GM12878 (cell line): ENCODE measurements at regions not wholly inside any gene's neighbourhood (a gene's known extent, or its start where the extent isn't known, plus 50 kb on each side); places are given as distances from the start of the nearest gene placed in this dataset.

Experiments used
- ATAC-seq: fragments of 200-7000 bp; cut with Tn5 transposase; 3 replicates; pipeline ENCODE4 v1.9.1; 2020; ENCODE audit warnings: mild to moderate bottlenecking, moderate library complexity
- BruUV-seq: library from RNA; stranded (reverse); fragments of 400-500 nt; replicated peaks from 2 replicates; lab custom pipeline; 2021; lab: Mats Ljungman, UMichigan
- CTCF ChIA-PET: fragments of 300-600 bp; sonication (Branson Sonifier 250); formaldehyde crosslinking; extraction: SDS; loops from one replicate; lab custom pipeline; 2021; ENCODE audit warnings: inconsistent platforms; lab: Yijun Ruan, JAX
- POLR2A ChIA-PET: fragments of 350-600 bp; formaldehyde crosslinking; extraction: SDS; loops from one replicate; lab custom pipeline; 2021; ENCODE audit warnings: inconsistent platforms; lab: Charles Lee
- RAD21 ChIA-PET: fragments of 300-600 bp; sonication (Branson Sonifier 250); formaldehyde crosslinking; loops from one replicate; lab custom pipeline; 2023; ENCODE audit warnings: antibody characterized with exemption; ENCODE audit not compliant: unreplicated experiment; lab: Charles Lee
- SMC1A ChIA-PET: fragments of 300-600 bp; sonication (Branson Sonifier 250); formaldehyde crosslinking; loops from one replicate; lab custom pipeline; 2023; ENCODE audit not compliant: unreplicated experiment, uncharacterized antibody; lab: Charles Lee
- DNase-seq: peaks from one replicate; pipeline ENCODE4 v3.0.0-alpha.2; 2011; ENCODE audit warnings: low read depth, low spot score
- FAIRE-seq: peaks from 3 replicates; lab custom pipeline; 2011; peaks lifted over from hg19 to GRCh38; lab: Jason Lieb, UNC
- H2AFZ ChIP-seq: 2 replicates; pipeline ENCODE4 v1.6.0; 2011; ENCODE audit warnings: low read depth, low read length, control low read depth; ENCODE audit not compliant: control insufficient read depth
- H3K27ac ChIP-seq: 2 replicates; pipeline ENCODE4 v1.5.1; 2011; ENCODE audit warnings: control low read depth; ENCODE audit not compliant: control insufficient read depth, insufficient read depth
- H3K27me3 ChIP-seq, 2 experiments: replicated peaks in 1 of 2; 2 replicates each; pipeline versions ENCODE4 v1.6.0 to v1.6.1; 2011; ENCODE audit warnings: low read length in 1 of 2; ENCODE audit not compliant: control insufficient read depth in 2 of 2, insufficient read depth in 2 of 2
- H3K36me3 ChIP-seq, 2 experiments: 2 replicates each; pipeline ENCODE4 v1.5.1; 2011; ENCODE audit warnings: low read length in 1 of 2; ENCODE audit not compliant: control insufficient read depth in 2 of 2, insufficient read depth in 2 of 2
- H3K4me1 ChIP-seq: 2 replicates; pipeline ENCODE4 v1.6.1; 2011; ENCODE audit warnings: mild to moderate bottlenecking, low read length, moderate library complexity, mixed read lengths; ENCODE audit not compliant: control insufficient read depth, insufficient read depth
- H3K4me2 ChIP-seq: 2 replicates; pipeline ENCODE4 v1.6.0; 2011; ENCODE audit warnings: control low read depth; ENCODE audit not compliant: control insufficient read depth, insufficient read depth
- H3K4me3 ChIP-seq: fragments of 200-600 bp; sonication (generic); 2 replicates; pipeline ENCODE4 v1.5.1; 2016
- H3K79me2 ChIP-seq: 2 replicates; pipeline ENCODE4 v1.6.0; 2011; ENCODE audit warnings: low read length; ENCODE audit not compliant: control insufficient read depth, insufficient read depth
- H3K9ac ChIP-seq: 2 replicates; pipeline ENCODE4 v1.8.0; 2011; ENCODE audit warnings: low read length, control low read depth, mixed read lengths; ENCODE audit not compliant: control insufficient read depth, insufficient read depth
- H3K9me3 ChIP-seq: replicated peaks from 3 replicates; pipeline ENCODE4 v1.5.1; 2011; ENCODE audit warnings: mild to moderate bottlenecking, low read length; ENCODE audit not compliant: control insufficient read depth, insufficient read depth
- H4K20me1 ChIP-seq: 2 replicates; pipeline ENCODE4 v1.6.0; 2011; ENCODE audit not compliant: control insufficient read depth, insufficient read depth
- FOXM1 ChIP-seq: IDR thresholded peaks from 2 replicates; pipeline ENCODE4 v1.6.1; 2012; ENCODE audit warnings: low read depth, mild to moderate bottlenecking, inconsistent platforms, low read length, moderate library complexity
- HDAC6 ChIP-seq: fragments of 200-600 bp; sonication (generic); IDR thresholded peaks from one replicate; pipeline ENCODE4 v1.8.0; 2017; ENCODE audit warnings: antibody characterized with exemption; ENCODE audit not compliant: unreplicated experiment
- SIX5 ChIP-seq: IDR thresholded peaks from 2 replicates; pipeline ENCODE4 v1.6.1; 2011; ENCODE audit warnings: mild to moderate bottlenecking, low read depth, low read length, moderate library complexity; ENCODE audit not compliant: severe bottlenecking
- SMC3 ChIP-seq: IDR thresholded peaks from 2 replicates; pipeline ENCODE4 v1.6.1; 2011; ENCODE audit warnings: low read length, improper control_type of control experiment, borderline replicate concordance
- WRNIP1 ChIP-seq: IDR thresholded peaks from 2 replicates; pipeline ENCODE4 v1.6.1; 2011; ENCODE audit warnings: low read depth, low read length, improper control_type of control experiment, borderline replicate concordance
- ZBTB11 ChIP-seq: fragments of 450-650 bp; formaldehyde crosslinking; IDR thresholded peaks from 2 replicates; pipeline ENCODE4 v1.5.0; 2022; ENCODE audit warnings: mild to moderate bottlenecking, missing genetic modification characterization
- WGBS: methylation state at CpG from one replicate; pipeline ENCODE4 v1.1.6; 2016; ENCODE audit warnings: low lambda C conversion rate; ENCODE audit not compliant: insufficient replicate concordance, insufficient coverage; ENCODE audit errors: missing lambda C conversion rate; 5-methylcytosine and 5-hydroxymethylcytosine counted together
- in situ Hi-C: fragments of 300-500 bp; cut with MboI; formaldehyde crosslinking; loops from 9 replicates; pipeline ENCODE4 v1.14.3; 2018; ENCODE audit warnings: mixed read lengths
- intact Hi-C: fragments of 100-400 bp; cut with micrococcal nuclease; formaldehyde crosslinking; loops from one replicate; pipeline ENCODE4 v1.14.2; 2022; ENCODE audit not compliant: unreplicated experiment
- TF ChIP-seq, protein P1 (sequence below): fragments of 450-650 bp; IDR thresholded peaks from 2 replicates; pipeline ENCODE4 v1.6.1; 2017; ENCODE audit warnings: mild to moderate bottlenecking
- TF ChIP-seq, protein P2 (sequence below): IDR thresholded peaks from 2 replicates; pipeline ENCODE4 v1.6.1; 2011; ENCODE audit warnings: low read depth, low read length, improper control_type of control experiment, borderline replicate concordance
- TF ChIP-seq, protein P3 (sequence below): fragments of 450-650 bp; IDR thresholded peaks from 2 replicates; pipeline ENCODE4 v1.6.1; 2017; ENCODE audit warnings: antibody characterized with exemption, mild to moderate bottlenecking, moderate library complexity

DNA sequence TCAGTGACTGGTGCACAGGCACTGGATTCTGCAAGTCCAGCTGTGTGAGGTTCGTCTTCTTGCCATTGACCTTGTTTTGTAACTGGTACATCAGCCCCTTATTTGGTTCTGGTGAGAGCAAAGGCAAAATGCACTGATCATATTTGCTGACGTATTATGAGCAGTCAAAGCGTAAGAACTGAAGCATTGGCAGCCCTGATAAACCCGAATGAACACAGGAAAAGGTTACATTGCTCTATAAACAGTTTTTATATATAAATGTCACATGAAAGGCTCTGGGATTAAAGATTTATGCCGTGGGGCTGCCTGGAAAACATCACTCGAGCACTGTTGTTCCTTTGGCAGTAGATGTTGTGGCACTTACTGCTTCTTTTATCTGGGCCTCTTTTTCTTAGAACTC, 167.9 kb downstream of the IRS1 start (continued):
- TF ChIP-seq, protein P1, sequence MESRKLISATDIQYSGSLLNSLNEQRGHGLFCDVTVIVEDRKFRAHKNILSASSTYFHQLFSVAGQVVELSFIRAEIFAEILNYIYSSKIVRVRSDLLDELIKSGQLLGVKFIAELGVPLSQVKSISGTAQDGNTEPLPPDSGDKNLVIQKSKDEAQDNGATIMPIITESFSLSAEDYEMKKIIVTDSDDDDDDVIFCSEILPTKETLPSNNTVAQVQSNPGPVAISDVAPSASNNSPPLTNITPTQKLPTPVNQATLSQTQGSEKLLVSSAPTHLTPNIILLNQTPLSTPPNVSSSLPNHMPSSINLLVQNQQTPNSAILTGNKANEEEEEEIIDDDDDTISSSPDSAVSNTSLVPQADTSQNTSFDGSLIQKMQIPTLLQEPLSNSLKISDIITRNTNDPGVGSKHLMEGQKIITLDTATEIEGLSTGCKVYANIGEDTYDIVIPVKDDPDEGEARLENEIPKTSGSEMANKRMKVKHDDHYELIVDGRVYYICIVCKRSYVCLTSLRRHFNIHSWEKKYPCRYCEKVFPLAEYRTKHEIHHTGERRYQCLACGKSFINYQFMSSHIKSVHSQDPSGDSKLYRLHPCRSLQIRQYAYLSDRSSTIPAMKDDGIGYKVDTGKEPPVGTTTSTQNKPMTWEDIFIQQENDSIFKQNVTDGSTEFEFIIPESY, result no peak
- TF ChIP-seq ZBTB11 (CRISPR knock-in tag), result no peak

DNA sequence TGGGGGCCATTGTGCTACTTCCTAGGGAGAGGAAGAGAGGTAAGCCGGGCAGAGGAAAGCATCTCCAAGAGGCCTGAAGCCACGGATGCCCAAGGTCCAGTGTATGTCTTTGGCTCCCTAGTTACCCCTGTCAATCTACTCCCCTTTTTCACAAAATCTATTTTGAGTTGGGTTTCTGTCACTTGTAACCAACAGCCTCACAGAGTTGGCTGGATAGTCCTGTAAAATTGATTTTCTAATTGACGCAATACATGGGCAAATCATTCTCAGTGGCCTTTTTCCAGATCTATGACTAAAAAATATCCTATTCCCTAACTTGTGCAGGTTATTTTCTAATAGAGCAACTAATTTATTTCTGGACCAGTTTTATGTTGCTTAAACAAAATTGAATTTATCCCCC, 168.4 kb downstream of the IRS1 start:
- no peaks in the 10 kb centered on the region for H3K79me2 ChIP-seq
- no peak for ATAC-seq
- POLR2A ChIA-PET, result no interaction called here
- FAIRE-seq, result no peak
- in situ Hi-C loops, result no loop called here
- RAD21 ChIA-PET, result no interaction called here
- no peak overlapping the region for H3K4me2 ChIP-seq
- DNase-seq, result no peak
- H3K4me3 ChIP-seq, result no peak overlapping the region
- H2AFZ ChIP-seq, result no peak overlapping the region
- CTCF ChIA-PET, result no interaction called here
- WGBS, result 42% methylated on average over 3 of the region's 3 CpGs
- intact Hi-C loops, result no loop called here
- H3K9me3 ChIP-seq, result no peaks in the 10 kb centered on the region
- SMC1A ChIA-PET, result no interaction called here
- H4K20me1 ChIP-seq, result no peaks in the 10 kb centered on the region
- H3K27me3 ChIP-seq, result no peaks in the 10 kb centered on the region; a peak in 1 of 4 replicates
- no peaks in the 10 kb centered on the region for H3K4me1 ChIP-seq
- no peak overlapping the region for H3K27ac ChIP-seq
- H3K36me3 ChIP-seq, result no peaks in the 10 kb centered on the region
- no TSS peak for BruUV-seq
- H3K9ac ChIP-seq, result no peak overlapping the region
- no peak for TF ChIP-seq FOXM1
- TF ChIP-seq SMC3, result no peak
- no peak for TF ChIP-seq WRNIP1
- no peak for TF ChIP-seq SIX5
- TF ChIP-seq HDAC6, result no peak
- TF ChIP-seq, protein P2, sequence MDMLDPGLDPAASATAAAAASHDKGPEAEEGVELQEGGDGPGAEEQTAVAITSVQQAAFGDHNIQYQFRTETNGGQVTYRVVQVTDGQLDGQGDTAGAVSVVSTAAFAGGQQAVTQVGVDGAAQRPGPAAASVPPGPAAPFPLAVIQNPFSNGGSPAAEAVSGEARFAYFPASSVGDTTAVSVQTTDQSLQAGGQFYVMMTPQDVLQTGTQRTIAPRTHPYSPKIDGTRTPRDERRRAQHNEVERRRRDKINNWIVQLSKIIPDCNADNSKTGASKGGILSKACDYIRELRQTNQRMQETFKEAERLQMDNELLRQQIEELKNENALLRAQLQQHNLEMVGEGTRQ, result no peak
- TF ChIP-seq, protein P3, sequence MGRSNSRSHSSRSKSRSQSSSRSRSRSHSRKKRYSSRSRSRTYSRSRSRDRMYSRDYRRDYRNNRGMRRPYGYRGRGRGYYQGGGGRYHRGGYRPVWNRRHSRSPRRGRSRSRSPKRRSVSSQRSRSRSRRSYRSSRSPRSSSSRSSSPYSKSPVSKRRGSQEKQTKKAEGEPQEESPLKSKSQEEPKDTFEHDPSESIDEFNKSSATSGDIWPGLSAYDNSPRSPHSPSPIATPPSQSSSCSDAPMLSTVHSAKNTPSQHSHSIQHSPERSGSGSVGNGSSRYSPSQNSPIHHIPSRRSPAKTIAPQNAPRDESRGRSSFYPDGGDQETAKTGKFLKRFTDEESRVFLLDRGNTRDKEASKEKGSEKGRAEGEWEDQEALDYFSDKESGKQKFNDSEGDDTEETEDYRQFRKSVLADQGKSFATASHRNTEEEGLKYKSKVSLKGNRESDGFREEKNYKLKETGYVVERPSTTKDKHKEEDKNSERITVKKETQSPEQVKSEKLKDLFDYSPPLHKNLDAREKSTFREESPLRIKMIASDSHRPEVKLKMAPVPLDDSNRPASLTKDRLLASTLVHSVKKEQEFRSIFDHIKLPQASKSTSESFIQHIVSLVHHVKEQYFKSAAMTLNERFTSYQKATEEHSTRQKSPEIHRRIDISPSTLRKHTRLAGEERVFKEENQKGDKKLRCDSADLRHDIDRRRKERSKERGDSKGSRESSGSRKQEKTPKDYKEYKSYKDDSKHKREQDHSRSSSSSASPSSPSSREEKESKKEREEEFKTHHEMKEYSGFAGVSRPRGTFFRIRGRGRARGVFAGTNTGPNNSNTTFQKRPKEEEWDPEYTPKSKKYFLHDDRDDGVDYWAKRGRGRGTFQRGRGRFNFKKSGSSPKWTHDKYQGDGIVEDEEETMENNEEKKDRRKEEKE, result no peak
